ENCODE measurements at regions not wholly inside any gene's neighbourhood (a gene's known extent, or its start where the extent isn't known, plus 50 kb on each side); places are given as distances from the start of the nearest gene placed in this dataset.

- in situ Hi-C loops (cut with HindIII; ENCODE audit: low sequenced_read_pairs), result no loop called here
Measured at GRCh38 chr2:3071685-3072263, 305.8 kb downstream of the EIPR1 start.

DNA sequence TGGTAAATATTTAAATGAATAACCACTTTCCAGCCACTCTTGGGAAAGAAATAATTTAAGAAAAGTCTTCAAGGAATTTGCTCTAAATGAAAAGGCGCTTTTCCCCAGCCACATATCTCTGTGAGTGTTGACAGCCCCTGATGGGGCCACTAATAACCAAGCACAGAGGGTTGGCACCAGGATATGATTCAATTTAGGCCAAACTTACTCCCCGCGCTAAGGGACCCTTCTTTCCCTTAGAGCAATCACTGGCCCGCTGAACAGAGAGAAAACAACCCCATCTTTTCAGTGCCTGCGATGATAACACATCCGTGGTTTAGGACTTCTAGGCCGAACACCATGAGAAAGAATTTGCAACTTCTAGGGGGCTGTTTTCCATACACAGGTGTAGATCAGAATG is 310.8 kb downstream of the EIPR1 start:
- H3K4me3 ChIP-seq (ENCODE audit: low read depth, low read length), result no peak overlapping the region
- in situ Hi-C loops (cut with HindIII; ENCODE audit: low sequenced_read_pairs), result loop anchor here (5.0 kb wide), 1 partner anchor 50 kb away; no protein-coding TSS in a partner anchor
- TF ChIP-seq, protein P1, sequence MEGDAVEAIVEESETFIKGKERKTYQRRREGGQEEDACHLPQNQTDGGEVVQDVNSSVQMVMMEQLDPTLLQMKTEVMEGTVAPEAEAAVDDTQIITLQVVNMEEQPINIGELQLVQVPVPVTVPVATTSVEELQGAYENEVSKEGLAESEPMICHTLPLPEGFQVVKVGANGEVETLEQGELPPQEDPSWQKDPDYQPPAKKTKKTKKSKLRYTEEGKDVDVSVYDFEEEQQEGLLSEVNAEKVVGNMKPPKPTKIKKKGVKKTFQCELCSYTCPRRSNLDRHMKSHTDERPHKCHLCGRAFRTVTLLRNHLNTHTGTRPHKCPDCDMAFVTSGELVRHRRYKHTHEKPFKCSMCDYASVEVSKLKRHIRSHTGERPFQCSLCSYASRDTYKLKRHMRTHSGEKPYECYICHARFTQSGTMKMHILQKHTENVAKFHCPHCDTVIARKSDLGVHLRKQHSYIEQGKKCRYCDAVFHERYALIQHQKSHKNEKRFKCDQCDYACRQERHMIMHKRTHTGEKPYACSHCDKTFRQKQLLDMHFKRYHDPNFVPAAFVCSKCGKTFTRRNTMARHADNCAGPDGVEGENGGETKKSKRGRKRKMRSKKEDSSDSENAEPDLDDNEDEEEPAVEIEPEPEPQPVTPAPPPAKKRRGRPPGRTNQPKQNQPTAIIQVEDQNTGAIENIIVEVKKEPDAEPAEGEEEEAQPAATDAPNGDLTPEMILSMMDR (IDR thresholded peaks at IDR 0.05; ENCODE audit: low read depth, low read length, missing control alignments), result no peak
- no peak for DNase-seq (ENCODE audit: low read depth)

More at GRCh38 chr2:3071685-3072263, 305.8 kb downstream of the EIPR1 start:
- TF ChIP-seq, protein P1 (IDR thresholded peaks at IDR 0.05; ENCODE audit: low read depth, low read length, missing control alignments), result no peak
- no peak overlapping the region for H3K4me3 ChIP-seq (ENCODE audit: low read depth, low read length)
- DNase-seq (ENCODE audit: low read depth), result no peak

GRCh38 chr2:3065928-3066327 is 311.7 kb downstream of the EIPR1 start:
- in situ Hi-C loops (cut with HindIII; ENCODE audit: low sequenced_read_pairs), result loop anchor here (5.0 kb wide), 1 partner anchor 49 kb away; no protein-coding TSS in a partner anchor
- H3K4me3 ChIP-seq (ENCODE audit: low read depth, low read length), result no peak overlapping the region
- TF ChIP-seq, protein P1 (IDR thresholded peaks at IDR 0.05; ENCODE audit: low read depth, low read length, missing control alignments), result no peak
- no peak for DNase-seq (ENCODE audit: low read depth)

- no peak overlapping the region for H3K4me3 ChIP-seq (ENCODE audit: low read depth, low read length)
- in situ Hi-C loops (cut with HindIII; ENCODE audit: low sequenced_read_pairs), result no loop called here
- TF ChIP-seq, protein P1 (IDR thresholded peaks at IDR 0.05; ENCODE audit: low read depth, low read length, missing control alignments), result no peak
- DNase-seq (ENCODE audit: low read depth), result no peak
Measured at GRCh38 chr2:3062476-3063260, 314.9 kb downstream of the EIPR1 start.

- no peak for DNase-seq (ENCODE audit: low read depth)
- TF ChIP-seq, protein P1 (IDR thresholded peaks at IDR 0.05; ENCODE audit: low read depth, low read length, missing control alignments), result no peak
- no peak overlapping the region for H3K4me3 ChIP-seq (ENCODE audit: low read depth, low read length)
- in situ Hi-C loops (cut with HindIII; ENCODE audit: low sequenced_read_pairs), result no loop called here
Measured at GRCh38 chr2:3060049-3060448, 317.6 kb downstream of the EIPR1 start.

- no peak overlapping the region for H3K4me3 ChIP-seq (ENCODE audit: low read depth, low read length)
- in situ Hi-C loops (cut with HindIII; ENCODE audit: low sequenced_read_pairs), result no loop called here
- TF ChIP-seq, protein P1 (IDR thresholded peaks at IDR 0.05; ENCODE audit: low read depth, low read length, missing control alignments), result no peak
- DNase-seq (ENCODE audit: low read depth), result no peak
Measured at GRCh38 chr2:3059141-3059925, 318.3 kb downstream of the EIPR1 start.

All from astrocyte of the cerebellum (primary cell).